ENCODE measurements at regions not wholly inside any gene's neighbourhood (a gene's known extent, or its start where the extent isn't known, plus 50 kb on each side); places are given as distances from the start of the nearest gene placed in this dataset.

DNA sequence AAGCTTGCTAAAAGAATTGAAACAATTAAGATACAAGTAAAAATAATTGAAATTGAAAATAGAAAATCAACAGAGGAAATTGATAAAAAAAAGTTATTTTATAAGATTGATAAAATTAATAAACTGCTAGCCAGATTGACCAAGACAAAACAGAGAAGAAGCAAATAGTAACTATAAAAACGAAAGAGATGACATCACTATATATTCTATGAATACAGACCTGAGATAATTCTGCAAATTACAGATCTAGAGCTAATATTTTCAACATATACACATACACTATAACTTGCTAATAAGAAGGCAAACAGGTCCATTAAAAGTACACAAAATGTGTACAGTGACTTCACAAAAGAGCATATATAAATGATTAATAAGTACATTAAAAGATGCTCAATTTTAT lies 90.1 kb upstream of the RNPC3 start:
- Histone ChIP-seq H3K9me3 (ENCODE audit: control insufficient read depth, insufficient read depth, low read length) (no peaks in the 10 kb centered on the region), H4K20me1 (ENCODE audit: control insufficient read depth, insufficient read depth, low read depth, low read length) (no peaks in the 10 kb centered on the region), H3F3A (ENCODE audit: control insufficient read depth, insufficient read depth) (no peaks in the 10 kb centered on the region), H3K79me2 (ENCODE audit: control insufficient read depth, low read length) (no peaks in the 10 kb centered on the region), H3K36me3 (ENCODE audit: control insufficient read depth, low read length) (no peaks in the 10 kb centered on the region), H3K27me3 (ENCODE audit: control insufficient read depth, low read length) (no peaks in the 10 kb centered on the region), H3K27ac (ENCODE audit: low read depth, low read length) (no peak overlapping the region), H3K4me2 (ENCODE audit: low read length) (no peak overlapping the region), H3K9me2 (replicated peaks; ENCODE audit: control insufficient read depth, low read length) (no peaks in the 10 kb centered on the region), H3K4me3 (ENCODE audit: low read length) (no peak overlapping the region), H3K4me1 (ENCODE audit: control insufficient read depth, low read length) (no peaks in the 10 kb centered on the region)
- TF ChIP-seq EZH2phosphoT487 (IDR thresholded peaks at IDR 0.05; ENCODE audit: borderline replicate concordance, low read length) = no peak
- TF ChIP-seq, protein P1, sequence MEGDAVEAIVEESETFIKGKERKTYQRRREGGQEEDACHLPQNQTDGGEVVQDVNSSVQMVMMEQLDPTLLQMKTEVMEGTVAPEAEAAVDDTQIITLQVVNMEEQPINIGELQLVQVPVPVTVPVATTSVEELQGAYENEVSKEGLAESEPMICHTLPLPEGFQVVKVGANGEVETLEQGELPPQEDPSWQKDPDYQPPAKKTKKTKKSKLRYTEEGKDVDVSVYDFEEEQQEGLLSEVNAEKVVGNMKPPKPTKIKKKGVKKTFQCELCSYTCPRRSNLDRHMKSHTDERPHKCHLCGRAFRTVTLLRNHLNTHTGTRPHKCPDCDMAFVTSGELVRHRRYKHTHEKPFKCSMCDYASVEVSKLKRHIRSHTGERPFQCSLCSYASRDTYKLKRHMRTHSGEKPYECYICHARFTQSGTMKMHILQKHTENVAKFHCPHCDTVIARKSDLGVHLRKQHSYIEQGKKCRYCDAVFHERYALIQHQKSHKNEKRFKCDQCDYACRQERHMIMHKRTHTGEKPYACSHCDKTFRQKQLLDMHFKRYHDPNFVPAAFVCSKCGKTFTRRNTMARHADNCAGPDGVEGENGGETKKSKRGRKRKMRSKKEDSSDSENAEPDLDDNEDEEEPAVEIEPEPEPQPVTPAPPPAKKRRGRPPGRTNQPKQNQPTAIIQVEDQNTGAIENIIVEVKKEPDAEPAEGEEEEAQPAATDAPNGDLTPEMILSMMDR (IDR thresholded peaks at IDR 0.05; ENCODE audit: low read depth, low read length, poor library complexity, severe bottlenecking) = no peak

DNA sequence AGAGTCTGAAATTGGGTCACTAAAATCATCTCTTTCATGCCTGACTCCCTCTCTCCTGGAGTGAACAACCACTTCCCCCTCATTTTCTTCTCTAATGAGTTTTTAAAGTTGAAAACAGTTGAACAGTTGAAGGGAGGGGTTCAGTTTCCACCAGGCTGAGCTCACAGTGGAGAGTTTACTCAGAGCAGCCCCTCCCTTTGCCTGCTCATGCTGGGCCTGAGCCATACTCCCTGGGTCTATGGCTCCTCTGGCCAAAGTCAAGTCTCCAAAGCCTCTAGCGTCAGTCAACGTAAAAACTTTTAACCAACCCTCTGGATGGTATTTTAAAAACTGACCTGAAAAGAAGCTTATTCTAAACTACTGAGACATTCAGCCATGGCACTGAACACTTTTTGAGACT lies 100.8 kb upstream of the RNPC3 start:
- Histone ChIP-seq H3K4me3 (ENCODE audit: low read length) (no peak overlapping the region), H3K9me2 (replicated peaks; ENCODE audit: control insufficient read depth, low read length) (no peaks in the 10 kb centered on the region), H4K20me1 (ENCODE audit: control insufficient read depth, insufficient read depth, low read depth, low read length) (no peaks in the 10 kb centered on the region), H3K27me3 (ENCODE audit: control insufficient read depth, low read length) (no peaks in the 10 kb centered on the region), H3K4me1 (ENCODE audit: control insufficient read depth, low read length) (no peaks in the 10 kb centered on the region), H3K79me2 (ENCODE audit: control insufficient read depth, low read length) (no peaks in the 10 kb centered on the region), H3K27ac (ENCODE audit: low read depth, low read length) (no peak overlapping the region), H3K4me2 (ENCODE audit: low read length) (no peak overlapping the region), H3F3A (ENCODE audit: control insufficient read depth, insufficient read depth) (no peaks in the 10 kb centered on the region), H3K9me3 (ENCODE audit: control insufficient read depth, insufficient read depth, low read length) (no peaks in the 10 kb centered on the region), H3K36me3 (ENCODE audit: control insufficient read depth, low read length) (no peaks in the 10 kb centered on the region)
- TF ChIP-seq, protein P1 (IDR thresholded peaks at IDR 0.05; ENCODE audit: low read depth, low read length, poor library complexity, severe bottlenecking) = no peak
- TF ChIP-seq EZH2phosphoT487 (IDR thresholded peaks at IDR 0.05; ENCODE audit: borderline replicate concordance, low read length) = no peak

DNA sequence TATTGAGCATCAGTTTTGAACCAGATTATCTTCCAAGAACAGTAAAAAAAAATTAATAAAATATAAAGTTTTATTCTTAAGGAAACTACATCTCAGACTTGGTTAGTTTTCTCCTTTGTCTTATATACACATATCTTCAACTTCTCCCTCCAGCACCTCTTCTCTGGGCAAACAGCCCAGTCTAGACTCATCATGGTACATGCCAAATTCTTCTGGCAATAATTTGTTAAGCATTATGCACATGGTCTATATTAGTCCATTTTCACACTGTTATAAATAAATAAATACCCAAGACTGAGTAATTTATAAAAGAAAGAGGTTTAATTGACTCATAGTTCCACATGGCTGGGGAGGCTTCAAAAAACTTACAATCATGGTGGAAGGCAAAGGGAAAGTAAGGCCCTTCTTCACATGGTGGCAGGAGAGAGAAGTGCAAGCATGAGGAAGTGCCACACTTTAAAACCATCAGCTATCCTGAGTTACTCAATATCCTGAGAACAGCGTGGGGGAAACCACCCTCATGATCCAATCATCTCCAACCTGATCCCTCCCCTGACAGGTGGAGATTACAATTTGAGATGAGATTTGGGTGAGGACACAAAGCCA lies 108.7 kb upstream of the RNPC3 start:
- H3F3A ChIP-seq (ENCODE audit: control insufficient read depth, insufficient read depth) = no peaks in the 10 kb centered on the region
- no peaks in the 10 kb centered on the region for H4K20me1 ChIP-seq (ENCODE audit: control insufficient read depth, insufficient read depth, low read depth, low read length)
- H3K9me3 ChIP-seq (ENCODE audit: control insufficient read depth, insufficient read depth, low read length) = no peaks in the 10 kb centered on the region
- H3K79me2 ChIP-seq (ENCODE audit: control insufficient read depth, low read length) = no peaks in the 10 kb centered on the region
- no peak overlapping the region for H3K27ac ChIP-seq (ENCODE audit: low read depth, low read length)
- TF ChIP-seq, protein P1 (IDR thresholded peaks at IDR 0.05; ENCODE audit: low read depth, low read length, poor library complexity, severe bottlenecking) = no peak
- no peaks in the 10 kb centered on the region for H3K9me2 ChIP-seq (replicated peaks; ENCODE audit: control insufficient read depth, low read length)
- no peaks in the 10 kb centered on the region for H3K27me3 ChIP-seq (ENCODE audit: control insufficient read depth, low read length)
- no peak overlapping the region for H3K4me2 ChIP-seq (ENCODE audit: low read length)
- H3K4me3 ChIP-seq (ENCODE audit: low read length) = no peak overlapping the region
- H3K4me1 ChIP-seq (ENCODE audit: control insufficient read depth, low read length) = no peaks in the 10 kb centered on the region
- no peaks in the 10 kb centered on the region for H3K36me3 ChIP-seq (ENCODE audit: control insufficient read depth, low read length)
